IPS-18c (cell line): ENCODE measurements at regions not wholly inside any gene's neighbourhood (a gene's known extent, or its start where the extent isn't known, plus 50 kb on each side); places are given as distances from the start of the nearest gene placed in this dataset.
A peak's percentile ranks its signal among the peaks of the same experiment; 100 is the strongest.

ENCODE experiments used
- H3K4me3 ChIP-seq: 2 replicates; pipeline ENCODE4 v1.7.0; 2013; ENCODE audit warnings: low read depth, mild to moderate bottlenecking, low read length, moderate library complexity; ENCODE audit not compliant: insufficient read depth
- H3K9me3 ChIP-seq: one replicate; pipeline ENCODE4 v1.6.1; 2013; ENCODE audit warnings: mild to moderate bottlenecking, low read length, moderate library complexity; ENCODE audit not compliant: control insufficient read depth, insufficient read depth

GRCh38 chr15:77749998-77750540 is 117.4 kb upstream of the LINGO1 start:
- Histone ChIP-seq H3K9me3 (no peaks in the 10 kb centered on the region), H3K4me3 (no peak overlapping the region)

DNA sequence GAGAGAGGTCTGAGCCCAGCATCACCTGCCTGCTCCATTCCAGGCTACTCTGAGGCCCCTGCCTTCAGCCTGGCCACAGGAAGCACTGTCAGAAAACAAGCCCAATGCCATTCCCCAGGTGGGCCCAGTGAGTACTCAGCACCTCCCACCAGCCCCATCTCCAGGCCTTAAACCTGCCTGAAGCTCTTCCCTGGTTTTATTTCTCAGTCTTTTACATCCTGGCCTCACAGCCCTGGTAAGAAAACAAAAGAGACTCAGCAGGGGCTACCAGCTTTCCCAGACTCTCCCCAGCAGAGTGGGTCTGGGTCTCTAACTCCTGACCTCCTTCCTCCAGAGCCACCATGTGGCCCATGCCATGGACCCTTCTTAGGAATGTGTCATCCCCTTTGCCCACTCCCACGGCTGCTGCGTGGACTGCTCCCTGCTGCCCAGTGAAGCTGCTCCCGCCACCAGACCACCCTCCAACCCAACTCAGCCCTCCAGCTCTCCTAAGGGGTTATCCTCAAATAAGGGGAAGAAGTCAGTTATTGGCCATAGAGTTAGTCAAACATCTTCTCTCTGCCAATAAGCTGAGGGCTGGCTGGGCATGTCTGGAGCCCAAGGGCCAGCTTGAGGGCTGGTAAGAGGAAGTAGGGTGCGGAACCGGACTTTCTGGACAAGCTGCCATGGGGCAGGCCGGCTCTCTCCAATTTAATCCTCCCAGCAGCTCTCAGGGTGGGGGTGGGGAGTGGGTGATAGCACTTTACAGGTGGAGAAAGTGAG is 116.7 kb upstream of the LINGO1 start:
- H3K9me3 ChIP-seq = no peaks in the 10 kb centered on the region

DNA sequence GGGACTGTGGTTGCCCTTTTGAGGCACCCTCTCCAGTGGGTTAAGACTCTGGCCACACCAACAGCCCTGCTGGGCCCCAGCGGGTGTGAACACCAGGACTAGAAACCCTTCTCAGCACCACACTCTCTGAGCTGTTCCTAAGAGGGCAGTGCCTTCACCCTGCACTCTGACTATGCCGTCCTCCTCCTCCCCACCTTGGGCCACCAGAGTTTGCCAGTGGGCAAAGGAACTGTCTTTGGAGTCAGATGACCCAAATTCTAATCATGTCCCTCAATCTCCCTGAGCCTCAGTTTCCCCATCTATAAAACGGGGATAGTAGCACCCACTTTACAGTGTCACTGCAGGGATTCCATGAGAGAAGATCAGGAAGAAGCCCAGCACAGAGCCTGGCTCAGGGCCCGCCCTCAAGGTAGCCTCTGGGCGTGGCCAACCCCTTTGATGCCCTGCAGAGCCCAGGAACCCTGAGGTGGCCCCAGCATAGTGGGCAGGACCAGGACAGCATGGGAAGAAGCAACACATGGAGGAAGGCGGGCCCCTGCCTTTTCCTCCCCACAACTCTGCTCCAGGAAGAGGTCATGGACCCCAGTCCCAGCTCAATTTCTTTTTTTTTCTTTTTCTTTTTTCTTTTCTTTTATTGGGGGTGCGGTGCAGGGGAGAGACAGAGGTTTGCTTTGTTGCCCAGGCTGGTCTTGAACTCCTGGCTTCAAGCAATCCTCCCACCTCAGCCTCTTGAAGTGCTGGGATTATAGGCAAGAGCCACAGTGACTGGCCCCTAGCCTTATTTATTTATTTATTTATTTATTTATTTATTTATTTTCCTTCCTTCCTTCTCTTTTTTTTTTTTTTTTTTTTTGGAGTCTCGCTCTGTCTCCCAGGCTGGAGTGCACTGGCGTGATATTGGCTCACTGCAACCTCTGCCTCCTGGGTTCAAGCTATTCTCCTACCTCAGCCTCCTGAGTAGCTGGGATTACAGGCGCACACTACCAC is 115.7 kb upstream of the LINGO1 start:
- H3K9me3 ChIP-seq = no peaks in the 10 kb centered on the region
- no peak overlapping the region for H3K4me3 ChIP-seq

More for the DNA sequence above, 116.7 kb upstream of the LINGO1 start:
- no peak overlapping the region for H3K4me3 ChIP-seq

- no peak overlapping the region; the same call in 1 of the 2 replicates for H3K4me3 ChIP-seq
Observed at GRCh38 chr15:77747175-77748077, 114.7 kb upstream of the LINGO1 start.

DNA sequence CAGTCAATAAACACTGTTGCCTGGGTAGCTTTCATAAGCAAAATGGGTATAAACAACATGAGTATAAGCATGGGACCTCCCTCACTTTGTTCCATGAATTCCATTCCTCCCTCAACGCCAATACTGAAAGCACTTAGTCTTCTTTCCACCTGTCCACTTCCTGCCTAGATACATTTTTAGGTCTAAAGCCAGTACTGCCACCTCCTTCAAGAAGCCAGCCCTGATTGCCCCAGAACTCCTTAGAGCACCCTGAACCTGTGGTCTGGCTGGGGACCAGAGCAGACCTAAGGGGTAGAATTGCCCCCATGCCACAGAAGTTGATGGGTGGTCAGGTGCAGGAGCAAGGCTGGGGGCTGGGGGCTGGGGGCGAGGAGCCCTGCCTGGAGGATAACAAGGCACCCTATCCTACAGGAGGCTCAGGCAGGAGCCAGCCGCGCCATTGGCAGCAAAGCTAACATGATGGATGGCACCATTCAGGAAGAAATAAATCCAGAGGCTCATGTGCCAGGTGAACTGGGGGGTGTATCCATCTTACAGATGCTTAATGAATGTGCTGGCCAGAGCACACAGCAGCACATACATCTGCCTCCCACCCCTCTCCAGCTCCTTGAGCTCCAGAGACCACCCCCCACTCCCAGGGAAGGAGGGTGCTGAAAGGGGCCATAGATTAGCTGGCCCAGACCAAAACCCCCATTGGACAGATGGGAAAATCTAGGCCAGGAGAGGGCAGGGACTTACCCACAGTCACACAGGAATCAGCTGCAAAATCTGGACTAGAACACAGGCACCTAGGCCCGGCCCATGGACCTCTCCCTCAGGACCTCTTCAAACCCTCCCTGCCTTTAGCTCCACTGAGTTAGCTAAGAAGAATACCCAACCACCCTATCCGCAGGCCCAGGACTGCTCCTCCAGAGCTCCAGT is 113.8 kb upstream of the LINGO1 start:
- H3K9me3 ChIP-seq = no peaks in the 10 kb centered on the region
- H3K4me3 ChIP-seq = no peak overlapping the region; the same call in 1 of the 2 replicates

More at GRCh38 chr15:77747175-77748077, 114.7 kb upstream of the LINGO1 start:
- no peaks in the 10 kb centered on the region for H3K9me3 ChIP-seq

- Histone ChIP-seq H3K4me3 (no peak overlapping the region), H3K9me3 (no peaks in the 10 kb centered on the region)
Observed at GRCh38 chr15:77744398-77744797, 111.7 kb upstream of the LINGO1 start.

DNA sequence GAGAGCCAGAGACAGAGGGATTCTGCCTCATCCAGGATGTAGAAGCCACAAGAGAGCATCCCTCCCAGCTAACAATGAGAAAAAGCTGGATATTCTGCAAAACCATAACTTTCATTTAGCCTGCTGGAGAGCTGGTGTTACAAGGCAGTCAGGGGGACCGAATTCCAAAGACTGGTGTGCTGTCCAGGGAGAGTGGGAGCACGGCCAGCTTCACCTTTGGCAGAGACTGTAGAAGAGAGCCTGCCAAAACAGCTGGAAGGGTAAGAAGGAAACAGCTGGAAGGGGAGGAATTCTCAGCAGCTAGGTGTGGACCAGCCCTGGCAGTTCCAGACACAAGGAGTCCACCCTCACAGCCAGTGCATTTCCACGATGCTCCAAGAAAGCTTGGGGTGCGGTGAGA is 109.9 kb upstream of the LINGO1 start:
- H3K4me3 ChIP-seq = no peak overlapping the region
- no peaks in the 10 kb centered on the region for H3K9me3 ChIP-seq

DNA sequence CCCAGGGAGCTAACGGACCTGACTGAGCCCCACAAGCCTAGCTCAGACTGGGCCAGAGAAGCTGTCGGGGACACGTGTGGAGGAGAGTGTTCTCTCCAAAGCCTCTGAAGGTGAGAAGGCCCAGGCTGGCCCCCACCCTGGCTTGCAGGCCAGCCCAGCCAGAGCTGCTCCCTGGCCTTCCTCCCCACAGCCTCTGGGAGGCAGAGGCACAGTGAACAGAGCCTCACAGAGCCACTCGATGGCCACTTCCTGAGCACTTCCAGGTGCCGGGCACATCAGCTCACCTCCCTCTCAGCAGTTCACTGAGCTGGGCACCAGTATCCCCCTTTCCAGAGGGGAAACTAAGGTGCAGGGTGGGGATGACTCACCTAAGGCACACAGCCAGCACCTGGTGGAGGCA is 109.4 kb upstream of the LINGO1 start:
- no peaks in the 10 kb centered on the region for H3K9me3 ChIP-seq
- H3K4me3 ChIP-seq = no peak overlapping the region

GRCh38 chr15:77741106-77741505 is 108.4 kb upstream of the LINGO1 start:
- no peak overlapping the region for H3K4me3 ChIP-seq
- no peaks in the 10 kb centered on the region for H3K9me3 ChIP-seq

DNA sequence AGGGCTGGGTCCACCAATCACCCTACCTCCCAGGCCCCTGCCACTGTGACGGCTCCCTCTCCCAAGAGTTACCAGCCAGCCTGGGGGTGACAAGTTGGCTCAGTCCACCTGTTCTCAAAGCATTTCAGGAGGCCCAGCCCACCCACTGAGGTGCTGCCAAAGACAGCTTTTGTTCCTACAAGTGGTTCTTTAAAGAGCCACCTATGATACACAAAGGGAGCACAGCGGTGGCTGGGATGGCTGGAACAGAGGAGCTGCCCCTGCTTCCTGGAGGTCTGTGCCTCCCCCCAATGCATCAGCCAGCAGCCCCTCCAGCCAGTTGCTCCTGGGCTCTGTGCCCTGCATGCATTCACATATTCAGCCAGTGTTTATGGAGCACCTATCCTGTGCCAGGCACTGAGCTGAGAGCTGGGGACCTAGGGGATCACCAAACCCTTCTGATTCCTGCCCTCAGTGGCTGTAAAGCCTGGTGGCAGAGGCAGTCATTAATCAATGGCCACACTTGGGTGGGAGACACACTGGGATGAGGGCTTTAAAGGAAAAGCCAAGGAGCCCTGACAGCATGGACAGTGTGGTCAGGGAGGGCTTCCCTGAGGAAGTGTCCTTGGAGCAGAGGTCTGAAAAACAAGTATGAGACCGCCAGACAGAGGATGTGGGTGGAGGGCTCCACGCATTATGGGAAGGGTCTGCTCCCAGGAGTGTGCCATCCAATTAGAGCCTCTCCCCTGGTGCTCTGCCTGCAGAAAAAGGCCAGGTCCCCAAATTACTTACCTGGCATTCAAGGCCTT is 107.1 kb upstream of the LINGO1 start:
- Histone ChIP-seq H3K9me3 (no peaks in the 10 kb centered on the region), H3K4me3 (no peak overlapping the region; the same call in 1 of the 2 replicates)

DNA sequence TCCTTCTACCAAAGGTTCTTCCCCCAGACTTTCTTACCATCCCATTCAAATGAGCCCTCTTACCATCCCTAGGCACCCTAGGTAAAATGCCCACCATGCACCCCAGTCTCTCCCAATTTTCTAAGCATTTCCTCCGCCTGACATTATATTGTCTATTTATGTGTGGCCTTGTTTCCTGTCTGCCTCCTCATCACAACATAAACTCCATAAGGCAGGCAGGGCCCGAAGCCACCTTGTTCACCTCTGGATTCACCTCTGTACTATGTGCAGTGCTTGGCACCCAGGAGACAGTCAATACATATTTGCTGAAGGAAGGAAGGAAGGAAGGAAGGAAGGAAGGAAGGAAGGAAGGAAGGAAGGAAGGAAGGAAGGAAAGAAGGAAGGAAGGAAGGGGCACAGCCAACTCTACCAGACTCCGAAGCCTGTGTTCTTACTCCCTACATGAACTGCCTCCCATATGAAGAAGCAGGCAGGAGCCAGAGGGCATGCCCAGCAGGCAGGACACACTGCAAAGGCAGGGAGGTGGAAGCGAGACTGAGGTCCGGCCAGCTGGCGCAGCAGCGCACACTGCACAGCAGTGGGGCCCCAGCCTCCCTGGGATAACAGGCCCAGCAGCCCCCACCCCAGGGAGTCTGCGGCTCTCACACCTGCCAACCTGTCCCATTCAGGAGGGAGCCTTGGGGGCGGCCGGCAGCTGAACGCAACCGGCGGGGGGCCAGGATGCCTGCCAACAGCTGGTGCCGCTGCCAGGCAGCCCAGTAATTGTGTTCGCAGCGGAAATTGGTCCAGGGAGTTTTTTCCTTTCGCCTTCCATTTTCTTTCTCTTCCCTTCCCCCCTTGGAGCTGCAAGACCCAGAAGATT is 106.0 kb upstream of the LINGO1 start:
- Histone ChIP-seq H3K9me3 (no peaks in the 10 kb centered on the region), H3K4me3 (peak overlapping the region; percentile 15; the same call in 1 of the 2 replicates)

DNA sequence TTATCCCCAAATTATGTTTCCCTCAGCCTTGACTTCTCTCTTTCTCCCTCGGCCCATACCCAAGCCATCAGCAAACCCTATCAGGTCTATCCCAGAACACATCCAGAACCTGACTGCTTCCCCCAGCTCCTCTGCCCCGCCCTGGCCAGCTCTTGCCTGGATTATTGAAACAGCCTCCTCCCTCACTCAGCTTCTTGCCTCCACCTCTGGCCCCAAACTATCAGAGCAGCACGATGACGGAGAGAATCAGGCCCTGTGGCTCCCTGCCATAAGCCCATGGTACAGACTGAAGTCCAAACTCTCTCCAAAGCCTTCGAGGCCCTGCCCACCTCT is 105.3 kb upstream of the LINGO1 start:
- Histone ChIP-seq H3K9me3 (no peaks in the 10 kb centered on the region), H3K4me3 (no peak overlapping the region)

GRCh38 chr15:77737238-77738037 is 104.7 kb upstream of the LINGO1 start:
- no peak overlapping the region for H3K4me3 ChIP-seq
- H3K9me3 ChIP-seq = no peaks in the 10 kb centered on the region

GRCh38 chr15:77734306-77734705 is 101.6 kb upstream of the LINGO1 start:
- Histone ChIP-seq H3K9me3 (no peaks in the 10 kb centered on the region), H3K4me3 (no peak overlapping the region)
